ENCODE measurements at regions not wholly inside any gene's neighbourhood (a gene's known extent, or its start where the extent isn't known, plus 50 kb on each side); places are given as distances from the start of the nearest gene placed in this dataset.

GRCh38 chr4:66023061-66023460 is 352.8 kb upstream of the EPHA5 start:
- TF ChIP-seq EZH2 (IDR thresholded peaks at IDR 0.05; ENCODE audit: borderline replicate concordance, low read depth, low read length, poor library complexity, severe bottlenecking) = no peak
- TF ChIP-seq CTCF (conservative IDR thresholded peaks at IDR 0.05; ENCODE audit: low read depth, low read length) = no peak
